HepG2 (cell line): ENCODE measurements at regions not wholly inside any gene's neighbourhood (a gene's known extent, or its start where the extent isn't known, plus 50 kb on each side); places are given as distances from the start of the nearest gene placed in this dataset.

ENCODE experiments used
- ATAC-seq: fragments of 200-7000 bp; cut with Tn5 transposase; 3 replicates; pipeline ENCODE4 v1.9.1; 2020; ENCODE audit warnings: mild to moderate bottlenecking, moderate library complexity
- BruUV-seq: library from RNA; stranded (reverse); fragments of 400-500 nt; replicated peaks from 2 replicates; lab custom pipeline; 2021; lab: Mats Ljungman, UMichigan
- CTCF ChIA-PET: fragments of 300-600 bp; formaldehyde crosslinking; extraction: SDS; loops from one replicate; lab custom pipeline; 2021; ENCODE audit warnings: low total read pairs, inconsistent platforms, low intra/inter-chr PET ratio; lab: Yijun Ruan, JAX
- POLR2A ChIA-PET: fragments of 350-600 bp; sonication (Branson Sonifier 250); formaldehyde crosslinking; loops from one replicate; lab custom pipeline; 2020; ENCODE audit warnings: antibody characterized with exemption, inconsistent platforms; lab: Yijun Ruan, JAX
- DNase-seq: peaks from one replicate; pipeline ENCODE4 v3.0.0-alpha.2; 2015; ENCODE audit warnings: low spot score
- FAIRE-seq: peaks from 3 replicates; lab custom pipeline; 2011; peaks lifted over from hg19 to GRCh38; lab: Jason Lieb, UNC
- H2AFZ ChIP-seq: one replicate; pipeline ENCODE4 v1.6.1; 2011; ENCODE audit warnings: low read length, inconsistent platforms
- H3K27ac ChIP-seq: fragments of 300-600 bp; 3 replicates; pipeline ENCODE4 v1.8.0; 2011; ENCODE audit warnings: mixed run types, mild to moderate bottlenecking, mixed read lengths, low read length, inconsistent platforms; ENCODE audit not compliant: insufficient read depth; ENCODE audit errors: extremely low read length
- H3K27me3 ChIP-seq, 2 experiments: fragments of 200-600 bp in 1 of 2; 2 replicates in 1 of 2; 3 replicates in 1 of 2; pipeline versions ENCODE4 v1.6.0 to v1.8.0; 2011; ENCODE audit warnings: low read length in 2 of 2, mild to moderate bottlenecking in 2 of 2, moderate library complexity in 2 of 2, inconsistent platforms in 1 of 2; ENCODE audit not compliant: insufficient read depth in 2 of 2, control insufficient read depth in 1 of 2
- H3K36me3 ChIP-seq, 2 experiments: fragments of 200-600 bp in 1 of 2; replicated peaks in 1 of 2; 2 replicates in 1 of 2; 3 replicates in 1 of 2; pipeline versions ENCODE4 v1.5.1 to v1.8.0; 2011; ENCODE audit warnings: low read length in 2 of 2, inconsistent platforms in 1 of 2; ENCODE audit not compliant: insufficient read depth in 2 of 2, control insufficient read depth in 1 of 2
- H3K4me1 ChIP-seq: 2 replicates; pipeline ENCODE4 v1.5.1; 2012; ENCODE audit warnings: low read length, inconsistent platforms; ENCODE audit not compliant: insufficient read depth
- H3K4me2 ChIP-seq: 2 replicates; pipeline ENCODE4 v1.6.0; 2011; ENCODE audit warnings: low read depth, low read length, inconsistent platforms
- H3K4me3 ChIP-seq, 3 experiments: fragments of 200-600 bp in 1 of 3; sonication (generic), shearing (Covaris generic) in 1 of 3; replicated peaks in 1 of 3; 2 replicates each; pipeline ENCODE4 v1.5.1; 2011 to 2016; ENCODE audit warnings: low read length in 3 of 3, inconsistent platforms in 2 of 3, low read depth in 2 of 3, mild to moderate bottlenecking in 2 of 3, control low read depth in 1 of 3, mixed read lengths in 1 of 3; ENCODE audit not compliant: insufficient read depth in 1 of 3
- H3K79me2 ChIP-seq: one replicate; pipeline ENCODE4 v1.6.1; 2011; ENCODE audit warnings: low read length, inconsistent platforms; ENCODE audit not compliant: insufficient read depth
- H3K9ac ChIP-seq: 2 replicates; pipeline ENCODE4 v1.6.0; 2011; ENCODE audit warnings: mild to moderate bottlenecking, low read depth, low read length, inconsistent platforms; ENCODE audit not compliant: insufficient read depth
- H3K9me3 ChIP-seq: 2 replicates; pipeline ENCODE4 v1.5.1; 2012; ENCODE audit warnings: mild to moderate bottlenecking, low read length
- H4K20me1 ChIP-seq: 2 replicates; pipeline ENCODE4 v1.6.0; 2011; ENCODE audit warnings: inconsistent platforms, mild to moderate bottlenecking, low read length, moderate library complexity; ENCODE audit not compliant: insufficient read depth
- ARID2 ChIP-seq: sonication (generic); formaldehyde crosslinking; IDR thresholded peaks from 2 replicates; pipeline ENCODE4 v1.8.1; 2022; ENCODE audit warnings: mild to moderate bottlenecking, missing genetic modification reagents, borderline replicate concordance
- ETV6 ChIP-seq: sonication (generic); formaldehyde crosslinking; conservative IDR thresholded peaks from 2 replicates; pipeline ENCODE4 v1.4.0; 2020; ENCODE audit warnings: missing genetic modification reagents
- KLF16 ChIP-seq, 2 experiments: sonication (generic) in 1 of 2; formaldehyde crosslinking in 1 of 2; IDR thresholded peaks; 2 replicates each; pipeline versions ENCODE4 v1.6.1 to v1.8.0; 2016 to 2023; ENCODE audit warnings: missing genetic modification reagents in 2 of 2, missing compliant biosample characterization in 1 of 2
- ONECUT2 ChIP-seq: sonication (generic); formaldehyde crosslinking; IDR thresholded peaks from 2 replicates; pipeline ENCODE4 v1.4.0; 2020; ENCODE audit warnings: missing genetic modification reagents
- TBX3 ChIP-seq: fragments of 450-650 bp; IDR thresholded peaks from 2 replicates; pipeline ENCODE4 v1.6.1; 2017; ENCODE audit warnings: antibody characterized with exemption, mild to moderate bottlenecking, inconsistent platforms, borderline replicate concordance
- ZBTB7A ChIP-seq: sonication (generic); formaldehyde crosslinking; IDR thresholded peaks from 2 replicates; pipeline ENCODE4 v1.8.0; 2022; ENCODE audit warnings: mild to moderate bottlenecking, missing genetic modification reagents
- ZNF205 ChIP-seq: IDR thresholded peaks from 2 replicates; pipeline ENCODE4 v1.6.1; 2018; ENCODE audit warnings: missing biosample characterization, missing genetic modification reagents
- ZNF570 ChIP-seq: sonication (generic); formaldehyde crosslinking; IDR thresholded peaks from 2 replicates; pipeline ENCODE4 v1.4.0; 2020; ENCODE audit warnings: mild to moderate bottlenecking, missing genetic modification reagents, borderline replicate concordance
- ZNF678 ChIP-seq: sonication (generic); formaldehyde crosslinking; IDR thresholded peaks from 2 replicates; pipeline ENCODE4 v1.4.0; 2020; ENCODE audit warnings: mild to moderate bottlenecking, missing genetic modification reagents
- in situ Hi-C: cut with HindIII; loops from 2 replicates; pipeline ENCODE4 v1.10.0; 2017; ENCODE audit warnings: low pct_unique_long_range_greater_than_20kb; ENCODE audit not compliant: extremely low pct_ligation_motif_present
- intact Hi-C: fragments of 100-400 bp; cut with micrococcal nuclease; formaldehyde crosslinking; loops from one replicate; pipeline ENCODE4 v1.10.0; 2022; ENCODE audit not compliant: unreplicated experiment
- TF ChIP-seq, protein P1 (sequence below): sonication (generic); formaldehyde crosslinking; IDR thresholded peaks from 2 replicates; pipeline ENCODE4 v1.5.1; 2020; ENCODE audit warnings: missing genetic modification reagents, mild to moderate bottlenecking, borderline replicate concordance
- TF ChIP-seq, protein P2 (sequence below): IDR thresholded peaks from 2 replicates; pipeline ENCODE4 v1.6.1; 2012; ENCODE audit warnings: inconsistent platforms
- TF ChIP-seq, protein P3 (sequence below): sonication (generic); formaldehyde crosslinking; IDR thresholded peaks from 2 replicates; pipeline ENCODE4 v1.5.0; 2020; ENCODE audit warnings: mild to moderate bottlenecking, missing genetic modification reagents
- TF ChIP-seq, protein P4 (sequence below): sonication (generic); formaldehyde crosslinking; IDR thresholded peaks from 2 replicates; pipeline ENCODE4 v1.4.0; 2020; ENCODE audit warnings: mild to moderate bottlenecking, missing genetic modification reagents
- TF ChIP-seq, protein P5 (sequence below): sonication (generic); formaldehyde crosslinking; IDR thresholded peaks from 2 replicates; pipeline ENCODE4 v1.5.0; 2020; ENCODE audit warnings: missing genetic modification reagents

DNA sequence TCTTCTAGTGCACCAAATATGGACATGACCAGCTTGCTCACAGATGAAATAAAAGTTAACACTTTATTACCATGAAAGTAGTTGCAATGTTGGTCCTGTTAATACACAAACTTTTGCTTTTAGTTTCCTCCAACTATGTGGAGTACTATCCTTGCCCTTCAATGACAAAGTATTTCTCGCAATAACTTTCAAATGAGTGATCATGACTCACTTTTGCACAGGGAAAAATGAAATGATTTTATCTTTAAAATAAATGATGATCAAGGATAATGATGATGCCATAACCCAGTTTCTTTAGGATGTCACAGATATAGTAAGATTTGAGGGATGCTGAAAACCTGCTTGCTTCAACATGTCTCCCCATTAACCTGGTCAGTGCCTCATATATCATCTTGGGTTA lies 254.0 kb upstream of the KITLG start (continued):
- TF ChIP-seq, protein P1, sequence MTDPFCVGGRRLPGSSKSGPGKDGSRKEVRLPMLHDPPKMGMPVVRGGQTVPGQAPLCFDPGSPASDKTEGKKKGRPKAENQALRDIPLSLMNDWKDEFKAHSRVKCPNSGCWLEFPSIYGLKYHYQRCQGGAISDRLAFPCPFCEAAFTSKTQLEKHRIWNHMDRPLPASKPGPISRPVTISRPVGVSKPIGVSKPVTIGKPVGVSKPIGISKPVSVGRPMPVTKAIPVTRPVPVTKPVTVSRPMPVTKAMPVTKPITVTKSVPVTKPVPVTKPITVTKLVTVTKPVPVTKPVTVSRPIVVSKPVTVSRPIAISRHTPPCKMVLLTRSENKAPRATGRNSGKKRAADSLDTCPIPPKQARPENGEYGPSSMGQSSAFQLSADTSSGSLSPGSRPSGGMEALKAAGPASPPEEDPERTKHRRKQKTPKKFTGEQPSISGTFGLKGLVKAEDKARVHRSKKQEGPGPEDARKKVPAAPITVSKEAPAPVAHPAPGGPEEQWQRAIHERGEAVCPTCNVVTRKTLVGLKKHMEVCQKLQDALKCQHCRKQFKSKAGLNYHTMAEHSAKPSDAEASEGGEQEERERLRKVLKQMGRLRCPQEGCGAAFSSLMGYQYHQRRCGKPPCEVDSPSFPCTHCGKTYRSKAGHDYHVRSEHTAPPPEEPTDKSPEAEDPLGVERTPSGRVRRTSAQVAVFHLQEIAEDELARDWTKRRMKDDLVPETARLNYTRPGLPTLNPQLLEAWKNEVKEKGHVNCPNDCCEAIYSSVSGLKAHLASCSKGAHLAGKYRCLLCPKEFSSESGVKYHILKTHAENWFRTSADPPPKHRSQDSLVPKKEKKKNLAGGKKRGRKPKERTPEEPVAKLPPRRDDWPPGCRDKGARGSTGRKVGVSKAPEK (CRISPR knock-in tag) = no peak

DNA sequence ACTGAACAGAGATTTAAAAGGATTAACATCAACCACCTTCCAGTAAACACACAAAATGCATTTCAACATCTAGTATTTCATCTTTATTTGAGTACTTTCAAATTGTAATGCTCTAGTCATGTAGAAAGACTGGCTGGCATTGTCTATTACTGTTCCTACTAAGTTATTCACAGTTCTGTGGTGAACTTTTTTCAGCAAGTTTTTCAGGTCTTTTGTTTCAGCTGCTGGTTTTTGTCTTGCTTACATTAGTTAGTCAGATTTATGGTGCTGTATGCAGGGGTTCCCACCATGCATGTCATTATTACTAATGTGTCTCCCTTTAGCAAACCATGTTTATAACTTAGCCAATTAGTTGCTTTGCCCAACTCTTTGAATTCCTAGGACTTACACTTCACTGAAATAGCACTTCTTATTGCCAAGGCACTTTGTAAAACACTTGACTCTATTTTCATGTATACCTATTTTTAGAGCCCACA lies 253.4 kb upstream of the KITLG start:
- Histone ChIP-seq H3K79me2 (no peaks in the 10 kb centered on the region), H3K9me3 (peaks cover 14% of the 10 kb centered on the region; the same call in 1 of the 2 replicates), H3K27me3 (no peaks in the 10 kb centered on the region), H3K36me3 (no peaks in the 10 kb centered on the region), H3K4me3 (no peak overlapping the region), H3K27ac (no peak overlapping the region), H3K9ac (no peak overlapping the region), H3K4me2 (no peak overlapping the region), H2AFZ (no peak overlapping the region), H4K20me1 (no peaks in the 10 kb centered on the region), H3K4me1 (no peaks in the 10 kb centered on the region)
- no peak for DNase-seq
- intact Hi-C loops (no loop called here), in situ Hi-C loops (no loop called here)
- TF ChIP-seq ZNF570 (CRISPR knock-in tag) (no peak), ONECUT2 (CRISPR knock-in tag) (no peak), ZNF205 (CRISPR knock-in tag) (no peak), ETV6 (CRISPR knock-in tag) (no peak), TBX3 (no peak), KLF16 (CRISPR knock-in tag; IDR thresholded peaks at IDR 0.05) (no peak), ARID2 (no peak), ZNF678 (CRISPR knock-in tag) (no peak), ZBTB7A (CRISPR knock-in tag) (no peak)
- TF ChIP-seq, protein P2, sequence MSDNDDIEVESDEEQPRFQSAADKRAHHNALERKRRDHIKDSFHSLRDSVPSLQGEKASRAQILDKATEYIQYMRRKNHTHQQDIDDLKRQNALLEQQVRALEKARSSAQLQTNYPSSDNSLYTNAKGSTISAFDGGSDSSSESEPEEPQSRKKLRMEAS = no peak
- TF ChIP-seq, protein P3, sequence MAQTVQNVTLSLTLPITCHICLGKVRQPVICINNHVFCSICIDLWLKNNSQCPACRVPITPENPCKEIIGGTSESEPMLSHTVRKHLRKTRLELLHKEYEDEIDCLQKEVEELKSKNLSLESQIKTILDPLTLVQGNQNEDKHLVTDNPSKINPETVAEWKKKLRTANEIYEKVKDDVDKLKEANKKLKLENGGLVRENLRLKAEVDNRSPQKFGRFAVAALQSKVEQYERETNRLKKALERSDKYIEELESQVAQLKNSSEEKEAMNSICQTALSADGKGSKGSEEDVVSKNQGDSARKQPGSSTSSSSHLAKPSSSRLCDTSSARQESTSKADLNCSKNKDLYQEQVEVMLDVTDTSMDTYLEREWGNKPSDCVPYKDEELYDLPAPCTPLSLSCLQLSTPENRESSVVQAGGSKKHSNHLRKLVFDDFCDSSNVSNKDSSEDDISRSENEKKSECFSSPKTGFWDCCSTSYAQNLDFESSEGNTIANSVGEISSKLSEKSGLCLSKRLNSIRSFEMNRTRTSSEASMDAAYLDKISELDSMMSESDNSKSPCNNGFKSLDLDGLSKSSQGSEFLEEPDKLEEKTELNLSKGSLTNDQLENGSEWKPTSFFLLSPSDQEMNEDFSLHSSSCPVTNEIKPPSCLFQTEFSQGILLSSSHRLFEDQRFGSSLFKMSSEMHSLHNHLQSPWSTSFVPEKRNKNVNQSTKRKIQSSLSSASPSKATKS (CRISPR knock-in tag) = no peak
- TF ChIP-seq, protein P4, sequence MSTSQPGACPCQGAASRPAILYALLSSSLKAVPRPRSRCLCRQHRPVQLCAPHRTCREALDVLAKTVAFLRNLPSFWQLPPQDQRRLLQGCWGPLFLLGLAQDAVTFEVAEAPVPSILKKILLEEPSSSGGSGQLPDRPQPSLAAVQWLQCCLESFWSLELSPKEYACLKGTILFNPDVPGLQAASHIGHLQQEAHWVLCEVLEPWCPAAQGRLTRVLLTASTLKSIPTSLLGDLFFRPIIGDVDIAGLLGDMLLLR (CRISPR knock-in tag) = no peak
- TF ChIP-seq, protein P5, sequence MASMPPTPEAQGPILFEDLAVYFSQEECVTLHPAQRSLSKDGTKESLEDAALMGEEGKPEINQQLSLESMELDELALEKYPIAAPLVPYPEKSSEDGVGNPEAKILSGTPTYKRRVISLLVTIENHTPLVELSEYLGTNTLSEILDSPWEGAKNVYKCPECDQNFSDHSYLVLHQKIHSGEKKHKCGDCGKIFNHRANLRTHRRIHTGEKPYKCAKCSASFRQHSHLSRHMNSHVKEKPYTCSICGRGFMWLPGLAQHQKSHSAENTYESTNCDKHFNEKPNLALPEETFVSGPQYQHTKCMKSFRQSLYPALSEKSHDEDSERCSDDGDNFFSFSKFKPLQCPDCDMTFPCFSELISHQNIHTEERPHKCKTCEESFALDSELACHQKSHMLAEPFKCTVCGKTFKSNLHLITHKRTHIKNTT (CRISPR knock-in tag) = no peak
- ChIA-PET CTCF (no interaction called here), POLR2A (no interaction called here)
- ATAC-seq = no peak
- BruUV-seq = no TSS peak
- FAIRE-seq = no peak
